Mesothelial cell of epicardium (in vitro differentiated cells): ENCODE measurements at regions not wholly inside any gene's neighbourhood (a gene's known extent, or its start where the extent isn't known, plus 50 kb on each side); places are given as distances from the start of the nearest gene placed in this dataset.

Source experiments
- DNase-seq, 2 experiments: peaks; one replicate each; pipeline ENCODE4 v3.0.0; 2021; ENCODE audit warnings: low spot score in 2 of 2; ENCODE audit not compliant: unreplicated experiment in 2 of 2
- H3K27ac Mint-ChIP-seq: 2 replicates; pipeline ENCODE4 v1.8.0; 2021; ENCODE audit warnings: mixed read lengths
- H3K27me3 Mint-ChIP-seq: 2 replicates; pipeline ENCODE4 v1.8.0; 2021; ENCODE audit warnings: low read depth, mixed read lengths
- H3K36me3 Mint-ChIP-seq: 2 replicates; pipeline ENCODE4 v1.8.0; 2021; ENCODE audit warnings: mixed read lengths
- H3K4me1 Mint-ChIP-seq: 2 replicates; pipeline ENCODE4 v1.8.0; 2021; ENCODE audit warnings: mixed read lengths
- H3K4me3 Mint-ChIP-seq: 2 replicates; pipeline ENCODE4 v1.8.0; 2021; ENCODE audit warnings: mild to moderate bottlenecking, moderate library complexity, mixed read lengths
- H3K9me3 Mint-ChIP-seq: 2 replicates; pipeline ENCODE4 v1.8.0; 2021; ENCODE audit warnings: mixed read lengths
- TF ChIP-seq, protein P1 (sequence below): fragments of 200-600 bp; sonication (generic); IDR thresholded peaks from one replicate; pipeline ENCODE4 v1.5.0; 2021; ENCODE audit warnings: antibody characterized with exemption; ENCODE audit not compliant: unreplicated experiment

DNA sequence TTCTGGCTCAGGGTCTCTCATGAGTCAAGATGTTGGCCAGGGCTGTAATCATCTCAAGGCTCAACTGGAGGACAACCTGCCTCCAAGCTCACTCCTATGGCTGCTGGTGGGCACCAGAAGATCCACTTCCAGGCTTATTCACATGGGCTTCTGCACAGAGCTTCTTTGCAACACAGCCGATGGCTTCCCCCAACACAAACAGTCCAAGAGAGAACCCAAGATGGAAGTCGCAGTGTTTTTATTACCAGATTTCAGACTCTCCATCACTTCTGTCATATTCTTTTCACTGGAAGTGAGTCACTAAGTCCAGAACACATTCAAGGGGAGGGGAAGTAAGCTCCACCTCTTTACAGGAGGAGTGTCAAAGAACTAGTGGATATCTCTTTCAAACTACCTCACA, 75.5 kb downstream of the CD164 start:
- no peak overlapping the region for H3K27ac Mint-ChIP-seq
- TF ChIP-seq, protein P1, sequence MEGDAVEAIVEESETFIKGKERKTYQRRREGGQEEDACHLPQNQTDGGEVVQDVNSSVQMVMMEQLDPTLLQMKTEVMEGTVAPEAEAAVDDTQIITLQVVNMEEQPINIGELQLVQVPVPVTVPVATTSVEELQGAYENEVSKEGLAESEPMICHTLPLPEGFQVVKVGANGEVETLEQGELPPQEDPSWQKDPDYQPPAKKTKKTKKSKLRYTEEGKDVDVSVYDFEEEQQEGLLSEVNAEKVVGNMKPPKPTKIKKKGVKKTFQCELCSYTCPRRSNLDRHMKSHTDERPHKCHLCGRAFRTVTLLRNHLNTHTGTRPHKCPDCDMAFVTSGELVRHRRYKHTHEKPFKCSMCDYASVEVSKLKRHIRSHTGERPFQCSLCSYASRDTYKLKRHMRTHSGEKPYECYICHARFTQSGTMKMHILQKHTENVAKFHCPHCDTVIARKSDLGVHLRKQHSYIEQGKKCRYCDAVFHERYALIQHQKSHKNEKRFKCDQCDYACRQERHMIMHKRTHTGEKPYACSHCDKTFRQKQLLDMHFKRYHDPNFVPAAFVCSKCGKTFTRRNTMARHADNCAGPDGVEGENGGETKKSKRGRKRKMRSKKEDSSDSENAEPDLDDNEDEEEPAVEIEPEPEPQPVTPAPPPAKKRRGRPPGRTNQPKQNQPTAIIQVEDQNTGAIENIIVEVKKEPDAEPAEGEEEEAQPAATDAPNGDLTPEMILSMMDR = no peak
- no peaks in the 10 kb centered on the region for H3K27me3 Mint-ChIP-seq
- DNase-seq = no peak
- H3K4me1 Mint-ChIP-seq = peaks cover 18% of the 10 kb centered on the region
- no peaks in the 10 kb centered on the region for H3K9me3 Mint-ChIP-seq
- H3K4me3 Mint-ChIP-seq = no peak overlapping the region
- no peaks in the 10 kb centered on the region for H3K36me3 Mint-ChIP-seq

DNA sequence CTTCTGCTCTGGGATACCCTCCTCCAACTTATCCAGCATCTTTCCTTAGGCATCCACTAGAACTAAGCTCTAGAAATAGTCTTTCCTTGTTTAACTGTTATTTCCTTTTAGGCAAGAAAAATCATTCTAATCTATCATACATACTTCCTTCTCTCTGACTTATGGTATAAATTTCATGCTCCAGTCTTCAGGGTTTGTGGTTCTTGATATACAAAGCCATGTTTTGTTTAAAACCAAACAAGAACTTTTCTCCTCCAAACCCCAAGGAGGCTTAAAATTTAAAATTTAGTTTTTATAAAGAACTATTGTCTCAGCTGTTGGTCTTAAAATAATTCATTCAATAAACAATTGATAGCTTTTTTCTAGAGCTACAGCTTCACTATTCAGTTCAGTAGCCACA, 77.2 kb downstream of the CD164 start:
- no peak overlapping the region for H3K27ac Mint-ChIP-seq
- no peak overlapping the region for H3K4me3 Mint-ChIP-seq
- no peaks in the 10 kb centered on the region for H3K36me3 Mint-ChIP-seq
- DNase-seq = no peak
- TF ChIP-seq, protein P1 = no peak
- H3K9me3 Mint-ChIP-seq = no peaks in the 10 kb centered on the region
- H3K4me1 Mint-ChIP-seq = peaks cover 27% of the 10 kb centered on the region
- no peaks in the 10 kb centered on the region for H3K27me3 Mint-ChIP-seq

DNA sequence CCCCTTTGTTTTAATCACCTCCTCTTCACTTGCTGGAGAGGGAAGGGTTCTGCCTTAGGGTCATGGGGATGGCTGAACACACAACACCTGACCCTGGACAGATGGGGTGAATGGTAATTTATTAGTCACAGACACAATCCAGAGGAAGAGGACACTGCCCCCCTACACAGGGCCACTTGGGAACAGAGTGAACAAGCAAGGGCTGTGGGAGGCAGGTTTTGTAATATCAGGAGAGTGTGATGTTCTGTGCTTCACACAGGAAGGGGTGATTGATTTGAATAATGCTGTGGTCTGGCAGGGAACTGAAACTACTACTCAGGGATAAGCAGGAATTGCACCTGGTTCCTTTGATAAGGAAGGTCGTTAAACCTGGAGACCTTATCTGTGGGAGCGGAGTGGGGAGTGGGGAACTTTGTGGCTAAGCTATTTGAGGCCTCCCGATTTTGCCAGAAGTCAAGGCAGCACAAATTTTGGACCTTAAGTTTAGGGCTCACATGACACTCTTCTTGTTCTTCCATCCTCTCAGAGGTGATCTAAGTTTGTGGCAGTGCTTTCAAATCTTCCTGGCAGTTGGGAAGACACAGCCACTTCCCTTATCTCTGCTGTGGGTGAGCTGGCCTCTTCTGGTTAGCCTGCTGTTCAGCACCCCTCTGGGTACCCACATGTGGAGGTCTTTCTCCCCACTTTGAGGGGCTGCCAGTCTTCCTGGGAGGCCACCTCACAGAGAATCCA, 77.8 kb downstream of the CD164 start:
- Mint-ChIP-seq H3K4me1 (peaks cover 27% of the 10 kb centered on the region), H3K36me3 (no peaks in the 10 kb centered on the region), H3K4me3 (no peak overlapping the region), H3K27me3 (no peaks in the 10 kb centered on the region), H3K27ac (no peak overlapping the region), H3K9me3 (no peaks in the 10 kb centered on the region)
- TF ChIP-seq, protein P1 = no peak
- no peak for DNase-seq

DNA sequence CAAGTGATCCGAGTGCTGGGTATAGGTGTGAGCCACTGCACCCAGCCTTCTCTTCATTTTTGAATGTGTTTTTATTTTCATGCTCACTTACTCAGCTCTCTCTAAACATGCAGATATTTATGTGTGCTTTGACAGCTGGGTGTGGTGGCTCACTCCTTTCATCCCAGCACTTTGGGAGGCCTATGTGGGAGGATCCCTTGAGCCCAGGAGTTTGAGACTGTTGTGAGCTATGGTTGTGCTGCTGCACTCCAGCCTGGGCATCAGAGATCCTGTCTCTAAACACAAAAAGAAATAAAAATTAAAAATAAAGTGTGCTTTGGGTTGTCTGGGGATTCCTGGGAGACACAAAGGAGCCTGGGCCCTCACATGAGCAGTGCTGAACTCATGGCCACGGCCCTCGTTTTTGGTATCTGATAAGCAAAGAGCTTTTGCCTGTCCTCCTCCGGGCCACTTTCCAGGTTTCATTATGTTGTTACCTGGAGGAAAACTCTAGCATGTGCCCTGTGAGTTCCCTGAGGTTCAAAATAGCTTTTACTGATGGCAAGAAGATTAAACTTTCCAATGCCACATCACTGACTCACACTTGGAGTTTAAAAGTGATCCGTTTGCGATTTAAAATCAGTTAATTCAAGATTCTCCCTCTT, 78.5 kb downstream of the CD164 start:
- Mint-ChIP-seq H3K4me3 (no peak overlapping the region), H3K27me3 (no peaks in the 10 kb centered on the region), H3K9me3 (no peaks in the 10 kb centered on the region), H3K36me3 (no peaks in the 10 kb centered on the region), H3K27ac (no peak overlapping the region), H3K4me1 (peaks cover 31% of the 10 kb centered on the region)
- TF ChIP-seq, protein P1 = no peak
- no peak for DNase-seq

DNA sequence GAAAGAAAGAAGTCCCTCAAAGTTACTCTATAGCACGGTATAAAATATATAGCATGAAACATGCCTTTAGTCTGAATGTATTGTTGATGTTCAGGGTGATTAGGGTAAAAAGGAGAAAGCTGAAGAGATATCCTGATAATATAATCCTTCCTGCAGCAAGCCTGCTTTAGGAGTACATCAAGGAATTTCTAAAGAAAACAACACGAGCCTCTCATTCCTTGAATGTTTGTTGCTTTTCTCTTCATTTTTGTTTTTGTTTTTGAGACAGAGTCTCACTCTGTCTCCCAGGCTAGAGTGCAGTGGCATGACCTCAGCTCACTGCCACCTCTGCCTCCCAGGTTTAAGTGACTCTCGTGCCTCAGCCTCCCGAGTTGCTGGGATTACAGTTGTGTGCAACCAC, 79.1 kb downstream of the CD164 start:
- Mint-ChIP-seq H3K27me3 (no peaks in the 10 kb centered on the region), H3K36me3 (no peaks in the 10 kb centered on the region)

More for the DNA sequence above, 79.1 kb downstream of the CD164 start:
- no peak for DNase-seq
- Mint-ChIP-seq H3K4me3 (no peak overlapping the region), H3K4me1 (peaks cover 34% of the 10 kb centered on the region), H3K27ac (no peak overlapping the region), H3K9me3 (no peaks in the 10 kb centered on the region)
- TF ChIP-seq, protein P1 = no peak
